Stimulated activated naive CD8-positive, alpha-beta T cell treated with anti-CD3 and anti-CD28 coated beads, Interleukin-15, Interleukin-2, amounts not matched to agents 100 ng/mL and 50 ng/mL, for 24 hours (primary cell): ENCODE measurements at regions not wholly inside any gene's neighbourhood (a gene's known extent, or its start where the extent isn't known, plus 50 kb on each side); places are given as distances from the start of the nearest gene placed in this dataset.
"Not testable (repeated sequence)": the region's sequence is repeated elsewhere in the genome, so short reads cannot be mapped to it uniquely, and the experiment has no call there.

Source experiments
- H3K27ac Mint-ChIP-seq: one replicate; pipeline ENCODE4 v1.8.0; 2021; ENCODE audit warnings: mild to moderate bottlenecking, mixed read lengths
- H3K27me3 Mint-ChIP-seq: one replicate; pipeline ENCODE4 v1.8.0; 2021; ENCODE audit warnings: mixed read lengths
- H3K36me3 Mint-ChIP-seq: one replicate; pipeline ENCODE4 v1.8.0; 2021; ENCODE audit warnings: low read depth, mixed read lengths
- H3K4me1 Mint-ChIP-seq: one replicate; pipeline ENCODE4 v1.8.0; 2021; ENCODE audit warnings: low read depth, mixed read lengths
- H3K4me3 Mint-ChIP-seq: one replicate; pipeline ENCODE4 v1.8.0; 2021; ENCODE audit warnings: mild to moderate bottlenecking, mixed read lengths
- H3K9me3 Mint-ChIP-seq: one replicate; pipeline ENCODE4 v1.8.0; 2021; ENCODE audit warnings: mixed read lengths

- H3K27ac Mint-ChIP-seq: peak overlapping the region; percentile 99
- peaks cover 67% of the 10 kb centered on the region for H3K4me1 Mint-ChIP-seq
- no peaks in the 10 kb centered on the region for H3K27me3 Mint-ChIP-seq
- peaks cover 5% of the 10 kb centered on the region for H3K9me3 Mint-ChIP-seq
- H3K4me3 Mint-ChIP-seq: peak overlapping the region; percentile 94
- peaks cover 5% of the 10 kb centered on the region for H3K36me3 Mint-ChIP-seq
Measured at GRCh38 chr14:97978341-97978740, 1181.2 kb downstream of the VRK1 start.

DNA sequence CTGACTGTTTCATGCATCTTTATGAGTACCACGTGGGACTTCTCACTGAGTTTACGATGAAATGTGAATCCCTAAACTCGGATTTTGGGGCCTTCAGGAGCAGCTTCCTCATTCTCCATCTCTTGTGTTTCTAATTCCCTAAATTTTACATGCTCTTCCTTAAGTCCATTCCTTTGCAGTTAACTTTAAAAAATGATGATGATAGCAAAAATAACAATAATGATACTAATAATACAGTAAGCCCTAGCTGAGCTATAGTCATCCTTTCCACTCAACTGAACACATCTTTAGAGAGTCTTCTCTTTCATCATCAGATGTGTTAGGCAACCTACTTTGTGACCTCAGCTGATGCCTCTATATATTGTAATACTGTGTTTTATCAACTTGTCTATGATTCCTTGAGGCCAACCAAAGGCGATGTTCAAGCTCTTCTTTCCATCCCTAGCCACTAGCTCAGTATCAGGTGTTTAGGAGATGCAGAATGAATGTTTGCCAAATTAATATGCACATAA is 1196.4 kb downstream of the VRK1 start:
- H3K4me3 Mint-ChIP-seq: peak overlapping the region; percentile 44
- H3K27me3 Mint-ChIP-seq: no peaks in the 10 kb centered on the region
- no peaks in the 10 kb centered on the region for H3K36me3 Mint-ChIP-seq
- peaks cover 9% of the 10 kb centered on the region for H3K9me3 Mint-ChIP-seq
- H3K27ac Mint-ChIP-seq: peak overlapping the region; percentile 96
- peaks cover 48% of the 10 kb centered on the region for H3K4me1 Mint-ChIP-seq

GRCh38 chr14:97994020-97994531 is 1196.9 kb downstream of the VRK1 start:
- H3K4me1 Mint-ChIP-seq: peaks cover 51% of the 10 kb centered on the region
- no peaks in the 10 kb centered on the region for H3K36me3 Mint-ChIP-seq
- peak overlapping the region; percentile 96 for H3K27ac Mint-ChIP-seq
- H3K4me3 Mint-ChIP-seq: peak overlapping the region; percentile 44
- peaks cover 6% of the 10 kb centered on the region for H3K9me3 Mint-ChIP-seq
- no peaks in the 10 kb centered on the region for H3K27me3 Mint-ChIP-seq

DNA sequence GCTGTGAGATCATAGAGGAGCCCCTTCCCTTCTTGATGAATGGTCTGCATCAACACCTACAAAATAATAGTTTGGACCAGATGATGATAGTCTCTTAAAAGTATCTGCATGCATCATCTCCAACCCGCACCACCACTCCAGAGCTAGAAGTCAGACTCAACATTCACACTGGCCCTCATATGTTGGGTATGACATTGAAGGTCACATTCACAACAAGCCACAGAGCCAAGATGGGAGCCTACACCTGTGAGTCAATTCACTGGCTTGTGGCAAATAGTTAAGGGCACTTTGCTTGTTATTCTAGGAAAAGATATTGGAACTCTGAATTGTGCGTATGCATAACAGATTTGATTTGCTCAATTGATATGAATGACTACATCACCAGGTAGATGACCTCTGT is 1197.9 kb downstream of the VRK1 start:
- peaks cover 6% of the 10 kb centered on the region for H3K9me3 Mint-ChIP-seq
- H3K36me3 Mint-ChIP-seq: no peaks in the 10 kb centered on the region
- H3K27me3 Mint-ChIP-seq: no peaks in the 10 kb centered on the region
- peak overlapping the region; percentile 30 for H3K4me3 Mint-ChIP-seq
- H3K27ac Mint-ChIP-seq: peak overlapping the region; percentile 96
- peaks cover 51% of the 10 kb centered on the region for H3K4me1 Mint-ChIP-seq

DNA sequence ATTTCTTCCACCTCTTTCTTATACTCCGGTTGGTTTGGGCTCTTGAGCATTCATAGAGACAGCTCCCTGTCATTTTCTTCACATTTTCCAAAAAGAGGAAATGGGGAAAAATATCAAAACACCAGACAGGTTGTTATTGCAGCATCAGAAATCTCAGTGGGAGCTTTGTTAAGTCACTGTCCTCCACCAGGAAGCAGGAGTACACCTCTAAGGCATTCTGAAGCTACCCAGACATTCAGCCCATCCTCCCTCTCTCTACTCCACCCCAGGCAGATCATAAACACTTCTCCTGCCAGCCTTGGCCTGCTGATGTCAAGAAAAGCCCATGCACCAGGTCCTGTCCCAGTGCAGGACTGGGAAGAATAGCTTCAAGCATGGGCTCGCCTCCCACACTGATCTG is 1198.3 kb downstream of the VRK1 start:
- peaks cover 51% of the 10 kb centered on the region for H3K4me1 Mint-ChIP-seq
- no peaks in the 10 kb centered on the region for H3K27me3 Mint-ChIP-seq
- no peaks in the 10 kb centered on the region for H3K36me3 Mint-ChIP-seq
- H3K9me3 Mint-ChIP-seq: peaks cover 6% of the 10 kb centered on the region
- peak overlapping the region; percentile 67 for H3K27ac Mint-ChIP-seq
- no peak overlapping the region for H3K4me3 Mint-ChIP-seq

GRCh38 chr14:98006008-98006407 is 1208.8 kb downstream of the VRK1 start:
- H3K27me3 Mint-ChIP-seq: no peaks in the 10 kb centered on the region
- H3K27ac Mint-ChIP-seq: no peak overlapping the region
- H3K4me3 Mint-ChIP-seq: no peak overlapping the region
- no peaks in the 10 kb centered on the region for H3K36me3 Mint-ChIP-seq
- peaks cover 11% of the 10 kb centered on the region for H3K9me3 Mint-ChIP-seq
- peaks cover 37% of the 10 kb centered on the region for H3K4me1 Mint-ChIP-seq

DNA sequence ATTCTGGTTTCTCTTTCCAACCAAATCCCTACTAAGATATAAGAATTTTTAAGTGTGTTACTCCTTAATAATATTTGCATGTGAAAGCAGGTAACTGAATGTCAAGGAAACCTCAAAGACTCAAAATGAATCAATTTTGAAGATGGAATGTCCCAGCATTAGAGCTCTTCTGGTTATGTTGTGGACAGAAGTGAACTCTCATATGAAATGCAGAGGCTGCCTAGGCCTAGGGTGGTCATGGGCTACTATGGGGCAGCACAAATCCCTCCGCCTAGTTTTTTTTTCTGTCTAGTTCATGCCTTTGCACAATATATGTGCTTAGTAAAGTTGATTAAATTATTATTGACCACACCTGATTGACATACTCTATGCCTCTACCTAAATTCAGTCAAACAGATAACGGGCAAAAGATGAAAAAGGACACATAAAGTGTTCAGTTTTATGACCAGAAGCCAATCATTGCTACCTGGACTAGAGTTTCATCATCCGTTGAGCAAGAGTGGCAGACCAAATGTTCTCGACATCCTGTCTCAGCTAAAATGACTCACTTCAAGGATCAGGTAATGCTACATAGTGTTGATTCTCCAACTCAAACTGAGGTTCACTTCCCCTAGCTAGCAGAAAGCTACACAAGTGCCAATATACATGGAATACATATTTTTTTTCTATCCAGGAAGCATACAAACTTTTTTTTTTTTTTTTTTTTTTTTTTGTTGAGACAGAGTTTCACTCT is 1211.4 kb downstream of the VRK1 start:
- peaks cover 57% of the 10 kb centered on the region for H3K4me1 Mint-ChIP-seq
- no peaks in the 10 kb centered on the region for H3K36me3 Mint-ChIP-seq
- H3K27ac Mint-ChIP-seq: peak overlapping the region; percentile 87
- peak overlapping the region; percentile 36 for H3K4me3 Mint-ChIP-seq
- no peaks in the 10 kb centered on the region for H3K27me3 Mint-ChIP-seq
- peaks cover 1% of the 10 kb centered on the region for H3K9me3 Mint-ChIP-seq

DNA sequence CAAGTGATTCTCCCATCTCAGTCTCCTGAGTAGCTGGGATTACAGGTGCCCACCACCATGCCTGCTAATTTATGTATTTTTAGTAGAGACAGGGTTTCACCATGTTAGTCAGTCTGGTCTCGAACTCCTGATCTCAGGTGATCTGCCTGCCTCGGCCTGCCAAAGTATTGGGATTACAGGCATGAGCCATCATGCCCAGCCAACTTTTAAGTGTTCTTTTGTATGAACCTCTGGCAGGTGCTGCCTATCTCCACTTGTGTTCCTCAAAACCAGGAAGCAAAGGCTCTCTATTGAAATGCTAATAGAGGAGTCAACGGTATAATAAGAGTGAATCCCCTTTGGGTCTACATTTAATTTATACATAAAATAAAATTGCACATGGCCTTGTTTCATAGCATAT is 1212.0 kb downstream of the VRK1 start:
- H3K4me1 Mint-ChIP-seq: peaks cover 61% of the 10 kb centered on the region
- not testable (repeated sequence) for H3K27me3 Mint-ChIP-seq, H3K9me3 Mint-ChIP-seq, H3K4me3 Mint-ChIP-seq, H3K36me3 Mint-ChIP-seq, H3K27ac Mint-ChIP-seq

- Mint-ChIP-seq H3K4me1 (peaks cover 73% of the 10 kb centered on the region), H3K4me3 (no peak overlapping the region), H3K27ac (peak overlapping the region; percentile 75)
Measured at GRCh38 chr14:98010784-98011183, 1213.6 kb downstream of the VRK1 start.

GRCh38 chr14:98014851-98015615 is 1217.9 kb downstream of the VRK1 start:
- no peaks in the 10 kb centered on the region for H3K27me3 Mint-ChIP-seq
- no peak overlapping the region for H3K27ac Mint-ChIP-seq
- H3K36me3 Mint-ChIP-seq: no peaks in the 10 kb centered on the region
- H3K4me1 Mint-ChIP-seq: peaks cover 87% of the 10 kb centered on the region
- H3K4me3 Mint-ChIP-seq: no peak overlapping the region
- no peaks in the 10 kb centered on the region for H3K9me3 Mint-ChIP-seq

More at GRCh38 chr14:98010784-98011183, 1213.6 kb downstream of the VRK1 start:
- H3K36me3 Mint-ChIP-seq: no peaks in the 10 kb centered on the region
- H3K27me3 Mint-ChIP-seq: no peaks in the 10 kb centered on the region
- no peaks in the 10 kb centered on the region for H3K9me3 Mint-ChIP-seq

DNA sequence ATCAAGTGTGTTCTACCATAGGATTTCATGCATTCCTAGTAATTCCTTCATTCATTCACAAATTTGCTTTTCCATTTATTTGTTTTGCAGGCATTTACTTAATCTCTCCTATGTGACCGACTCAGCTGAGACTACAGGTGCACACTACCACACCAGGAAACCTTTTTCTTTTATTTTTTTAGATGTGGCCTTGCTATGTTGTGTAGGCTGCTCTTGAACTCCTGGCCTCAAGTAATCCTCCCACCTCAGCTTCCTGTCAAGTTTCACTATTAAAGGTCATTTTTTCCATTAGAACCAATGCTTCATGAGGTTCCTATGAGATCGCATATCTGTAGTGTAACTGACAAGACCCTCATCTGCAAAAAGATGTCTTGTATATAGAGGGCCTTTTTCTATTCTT is 1218.7 kb downstream of the VRK1 start:
- Mint-ChIP-seq H3K4me1 (peaks cover 89% of the 10 kb centered on the region), H3K9me3 (no peaks in the 10 kb centered on the region), H3K4me3 (no peak overlapping the region), H3K36me3 (no peaks in the 10 kb centered on the region), H3K27me3 (no peaks in the 10 kb centered on the region), H3K27ac (peak overlapping the region; percentile 66)

DNA sequence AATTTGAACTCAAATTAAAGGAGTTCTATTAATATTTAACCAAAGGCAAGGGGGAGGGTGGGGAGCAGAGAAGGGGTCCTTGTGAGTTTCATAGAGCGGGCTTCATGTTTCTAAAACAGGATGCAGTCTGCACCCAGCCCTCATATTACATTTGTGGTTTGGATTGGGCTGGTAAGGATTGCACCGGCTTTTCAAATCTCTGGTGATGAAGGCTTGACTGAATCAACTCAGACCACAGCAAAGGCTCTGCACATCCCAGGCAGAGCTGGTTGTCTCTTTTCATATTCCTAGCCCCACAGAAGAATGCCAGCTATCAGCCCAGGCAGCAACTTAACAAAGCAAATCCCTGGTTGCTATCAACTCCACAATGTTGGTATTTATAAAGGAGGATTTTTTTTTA is 1221.4 kb downstream of the VRK1 start:
- Mint-ChIP-seq H3K36me3 (no peaks in the 10 kb centered on the region), H3K4me3 (no peak overlapping the region), H3K9me3 (no peaks in the 10 kb centered on the region), H3K4me1 (peaks cover 75% of the 10 kb centered on the region), H3K27ac (no peak overlapping the region), H3K27me3 (no peaks in the 10 kb centered on the region)

DNA sequence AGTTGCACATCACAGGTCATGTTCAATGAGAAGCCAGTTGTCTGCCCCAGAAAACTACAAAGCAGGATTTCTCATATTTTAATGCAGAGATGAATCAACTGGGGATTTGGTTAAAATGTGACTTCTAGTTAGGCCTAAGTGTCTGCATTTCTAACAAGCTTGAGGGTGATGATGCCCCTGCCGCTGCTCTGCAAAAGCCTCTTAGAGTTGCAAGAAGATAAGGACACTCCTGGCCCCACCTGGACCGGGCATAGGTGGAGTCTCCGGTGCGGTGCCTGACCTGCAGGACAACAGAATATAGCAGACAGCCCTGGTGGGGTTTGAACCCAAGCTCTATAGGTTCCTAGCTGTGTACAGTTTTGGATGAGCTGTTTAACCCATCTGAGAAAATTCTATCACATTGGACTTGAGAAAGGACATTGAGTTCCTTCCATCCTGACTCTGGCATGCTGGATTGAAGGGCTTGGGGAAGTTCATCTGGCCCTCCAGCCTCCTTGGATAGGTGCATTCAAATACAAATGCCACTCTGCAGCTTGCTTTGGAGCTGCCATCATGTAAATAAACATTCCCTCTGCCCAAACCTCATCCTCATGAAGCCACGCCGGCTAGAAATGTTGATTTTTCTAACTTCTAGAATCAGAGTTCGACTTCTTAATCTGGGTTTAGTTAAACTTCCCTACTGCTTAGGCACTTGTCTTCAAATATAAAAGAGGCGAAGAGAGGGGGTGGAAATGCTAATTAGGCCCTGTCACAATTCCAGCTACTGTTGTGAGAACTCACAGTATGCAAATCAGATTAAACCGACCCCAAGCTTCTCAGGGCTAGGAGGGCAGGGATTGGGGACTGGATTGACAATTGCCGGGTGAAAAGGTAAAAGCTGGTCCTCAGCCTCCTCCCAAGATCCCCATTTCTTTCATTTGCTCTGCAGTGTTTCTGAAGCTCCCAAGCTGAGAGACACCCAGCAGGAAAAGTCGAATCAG is 1225.6 kb downstream of the VRK1 start:
- Mint-ChIP-seq H3K36me3 (no peaks in the 10 kb centered on the region), H3K27ac (no peak overlapping the region), H3K9me3 (peaks cover 4% of the 10 kb centered on the region), H3K4me1 (peaks cover 35% of the 10 kb centered on the region), H3K4me3 (no peak overlapping the region), H3K27me3 (no peaks in the 10 kb centered on the region)

GRCh38 chr14:98028162-98028561 is 1231.0 kb downstream of the VRK1 start:
- no peaks in the 10 kb centered on the region for H3K27me3 Mint-ChIP-seq
- H3K4me3 Mint-ChIP-seq: no peak overlapping the region

More at GRCh38 chr14:98028162-98028561, 1231.0 kb downstream of the VRK1 start:
- Mint-ChIP-seq H3K36me3 (peaks cover 3% of the 10 kb centered on the region), H3K4me1 (no peaks in the 10 kb centered on the region), H3K27ac (no peak overlapping the region), H3K9me3 (peaks cover 11% of the 10 kb centered on the region)
